Vagina (tissue), 2 donors: ENCODE measurements at regions not wholly inside any gene's neighbourhood (a gene's known extent, or its start where the extent isn't known, plus 50 kb on each side); places are given as distances from the start of the nearest gene placed in this dataset.

Source experiments
- POLR2A ChIP-seq, 2 donors: fragments of 450-650 bp; IDR thresholded peaks; one replicate each; pipeline ENCODE4 v1.6.1; 2017; ENCODE audit warnings: antibody characterized with exemption in 2 of 2, mild to moderate bottlenecking in 2 of 2, moderate library complexity in 2 of 2
- TF ChIP-seq, protein P1 (sequence below), 3 experiments: fragments of 450-650 bp in 2 of 3; fragments of 200-600 bp in 1 of 3; sonication (generic) in 1 of 3; IDR thresholded peaks; one replicate each; pipeline ENCODE4 v1.5.1; 2017 to 2019; ENCODE audit warnings: antibody characterized with exemption in 3 of 3, mild to moderate bottlenecking in 2 of 3, moderate library complexity in 2 of 3

DNA sequence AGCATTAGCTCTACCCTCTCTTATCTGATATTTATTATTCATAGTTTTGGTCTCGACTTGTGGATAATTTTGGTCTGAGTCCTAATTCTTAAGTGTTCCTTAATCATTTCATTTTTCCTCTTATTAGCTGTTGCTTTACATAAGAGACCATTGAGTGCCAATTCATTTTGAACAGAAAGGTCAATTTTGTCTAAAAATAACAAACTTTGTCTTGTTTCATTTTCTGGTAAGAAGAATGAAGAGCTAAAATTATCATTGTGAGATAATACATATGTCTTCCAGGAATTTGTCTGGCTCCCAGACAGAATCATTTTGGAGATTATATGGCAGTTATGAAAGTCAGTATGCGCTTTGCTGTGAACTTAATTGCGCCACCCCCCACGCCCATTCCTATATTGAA is 1471.8 kb downstream of the PCDH7 start:
- TF ChIP-seq, protein P1, sequence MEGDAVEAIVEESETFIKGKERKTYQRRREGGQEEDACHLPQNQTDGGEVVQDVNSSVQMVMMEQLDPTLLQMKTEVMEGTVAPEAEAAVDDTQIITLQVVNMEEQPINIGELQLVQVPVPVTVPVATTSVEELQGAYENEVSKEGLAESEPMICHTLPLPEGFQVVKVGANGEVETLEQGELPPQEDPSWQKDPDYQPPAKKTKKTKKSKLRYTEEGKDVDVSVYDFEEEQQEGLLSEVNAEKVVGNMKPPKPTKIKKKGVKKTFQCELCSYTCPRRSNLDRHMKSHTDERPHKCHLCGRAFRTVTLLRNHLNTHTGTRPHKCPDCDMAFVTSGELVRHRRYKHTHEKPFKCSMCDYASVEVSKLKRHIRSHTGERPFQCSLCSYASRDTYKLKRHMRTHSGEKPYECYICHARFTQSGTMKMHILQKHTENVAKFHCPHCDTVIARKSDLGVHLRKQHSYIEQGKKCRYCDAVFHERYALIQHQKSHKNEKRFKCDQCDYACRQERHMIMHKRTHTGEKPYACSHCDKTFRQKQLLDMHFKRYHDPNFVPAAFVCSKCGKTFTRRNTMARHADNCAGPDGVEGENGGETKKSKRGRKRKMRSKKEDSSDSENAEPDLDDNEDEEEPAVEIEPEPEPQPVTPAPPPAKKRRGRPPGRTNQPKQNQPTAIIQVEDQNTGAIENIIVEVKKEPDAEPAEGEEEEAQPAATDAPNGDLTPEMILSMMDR (IDR thresholded peaks at IDR 0.05), result no peak
- no peak for TF ChIP-seq POLR2A (IDR thresholded peaks at IDR 0.05)
